Gastroesophageal sphincter (tissue), 4 donors: ENCODE measurements at regions not wholly inside any gene's neighbourhood (a gene's known extent, or its start where the extent isn't known, plus 50 kb on each side); places are given as distances from the start of the nearest gene placed in this dataset.

Source experiments
- ATAC-seq: fragments of 150-250 bp; one replicate; pipeline ENCODE4 v1.9.1; 2016; ENCODE audit warnings: mild to moderate bottlenecking, moderate library complexity
- H3K27ac ChIP-seq, 4 donors: fragments of 200-600 bp; sonication (generic) in 3 of 4; 1 replicate in 3 of 4; 2 replicates in 1 of 4; pipeline ENCODE4 v1.5.1; 2016 to 2019
- H3K27me3 ChIP-seq: fragments of 200-600 bp; sonication (generic); one replicate; pipeline ENCODE4 v1.5.1; 2019
- H3K36me3 ChIP-seq, 2 donors: fragments of 200-600 bp; sonication (generic); one replicate each; pipeline ENCODE4 v1.5.1; 2019; ENCODE audit warnings: control low read depth in 1 of 2
- H3K4me1 ChIP-seq, 3 donors: fragments of 200-600 bp; sonication (generic); 1 replicate in 2 of 3; 2 replicates in 1 of 3; pipeline ENCODE4 v1.5.1; 2016 to 2019; ENCODE audit warnings: control low read depth in 2 of 3
- H3K4me3 ChIP-seq, 2 donors: fragments of 200-600 bp; sonication (generic); one replicate each; pipeline ENCODE4 v1.5.1; 2019; ENCODE audit warnings: mild to moderate bottlenecking in 1 of 2, moderate library complexity in 1 of 2
- H3K9me3 ChIP-seq, 3 donors: fragments of 200-600 bp; sonication (generic); one replicate each; pipeline ENCODE4 v1.5.1; 2017 to 2019; ENCODE audit warnings: control low read depth in 2 of 3
- EP300 ChIP-seq: sonication (generic); formaldehyde crosslinking; IDR thresholded peaks from one replicate; pipeline ENCODE4 v1.6.1; 2017; ENCODE audit warnings: antibody characterized with exemption, mild to moderate bottlenecking
- POLR2A ChIP-seq, 2 donors: fragments of 450-650 bp; IDR thresholded peaks; one replicate each; pipeline ENCODE4 v1.6.1; 2017; ENCODE audit warnings: antibody characterized with exemption in 2 of 2, mild to moderate bottlenecking in 2 of 2, moderate library complexity in 1 of 2
- POLR2AphosphoS5 ChIP-seq: sonication (generic); formaldehyde crosslinking; IDR thresholded peaks from one replicate; pipeline ENCODE4 v1.6.1; 2017; ENCODE audit warnings: antibody characterized with exemption
- WGBS, 2 donors: methylation state at CpG; one replicate each; pipeline ENCODE4 v1.1.5; 2018; ENCODE audit warnings: low coverage in 1 of 2; 5-methylcytosine and 5-hydroxymethylcytosine counted together
- TF ChIP-seq, protein P1 (sequence below), 4 experiments: fragments of 200-600 bp in 2 of 4; fragments of 450-650 bp in 2 of 4; sonication (generic) in 1 of 4; IDR thresholded peaks; one replicate each; pipeline ENCODE4 v1.5.1; 2017 to 2019; ENCODE audit warnings: antibody characterized with exemption in 4 of 4, mild to moderate bottlenecking in 2 of 4, moderate library complexity in 2 of 4

DNA sequence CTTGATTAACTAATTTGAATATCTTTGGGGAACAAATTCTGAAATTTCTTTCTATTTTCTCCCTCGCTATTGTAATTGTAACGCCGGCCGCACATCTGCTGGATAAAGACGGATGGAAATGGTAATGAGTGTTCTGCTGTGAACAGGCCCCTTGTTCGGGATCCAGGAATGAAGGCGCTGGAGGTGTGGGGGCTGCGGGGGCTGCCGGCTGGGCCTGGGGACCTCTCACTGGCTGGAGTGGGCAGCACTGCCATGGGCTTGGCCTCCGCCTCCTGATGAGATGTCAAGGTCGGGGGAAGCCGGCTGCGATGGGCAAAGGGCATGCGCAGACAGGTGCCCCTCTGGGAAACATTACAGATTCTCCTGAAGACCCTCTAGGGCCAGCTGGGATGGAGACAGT lies 175.4 kb downstream of the PHETA1 start:
- TF ChIP-seq, protein P1, sequence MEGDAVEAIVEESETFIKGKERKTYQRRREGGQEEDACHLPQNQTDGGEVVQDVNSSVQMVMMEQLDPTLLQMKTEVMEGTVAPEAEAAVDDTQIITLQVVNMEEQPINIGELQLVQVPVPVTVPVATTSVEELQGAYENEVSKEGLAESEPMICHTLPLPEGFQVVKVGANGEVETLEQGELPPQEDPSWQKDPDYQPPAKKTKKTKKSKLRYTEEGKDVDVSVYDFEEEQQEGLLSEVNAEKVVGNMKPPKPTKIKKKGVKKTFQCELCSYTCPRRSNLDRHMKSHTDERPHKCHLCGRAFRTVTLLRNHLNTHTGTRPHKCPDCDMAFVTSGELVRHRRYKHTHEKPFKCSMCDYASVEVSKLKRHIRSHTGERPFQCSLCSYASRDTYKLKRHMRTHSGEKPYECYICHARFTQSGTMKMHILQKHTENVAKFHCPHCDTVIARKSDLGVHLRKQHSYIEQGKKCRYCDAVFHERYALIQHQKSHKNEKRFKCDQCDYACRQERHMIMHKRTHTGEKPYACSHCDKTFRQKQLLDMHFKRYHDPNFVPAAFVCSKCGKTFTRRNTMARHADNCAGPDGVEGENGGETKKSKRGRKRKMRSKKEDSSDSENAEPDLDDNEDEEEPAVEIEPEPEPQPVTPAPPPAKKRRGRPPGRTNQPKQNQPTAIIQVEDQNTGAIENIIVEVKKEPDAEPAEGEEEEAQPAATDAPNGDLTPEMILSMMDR (IDR thresholded peaks at IDR 0.05) = no peak
- TF ChIP-seq POLR2A (IDR thresholded peaks at IDR 0.05) (no peak), POLR2AphosphoS5 (no peak), EP300 (no peak)
- Histone ChIP-seq H3K4me3 (no peak overlapping the region), H3K27me3 (peaks cover 59% of the 10 kb centered on the region), H3K36me3 (no peaks in the 10 kb centered on the region), H3K9me3 (peaks cover 0 to 7% (median 0%) of the 10 kb centered on the region in 3 donors), H3K27ac (no peak overlapping the region), H3K4me1 (no peaks in the 10 kb centered on the region)
- 56 to 81% methylated on average over 9 to 10 of the region's 14 CpGs for WGBS, 2 donors
- ATAC-seq = no peak

- TF ChIP-seq EP300 (no peak), POLR2A (IDR thresholded peaks at IDR 0.05) (no peak), POLR2AphosphoS5 (no peak)
- TF ChIP-seq, protein P1 (IDR thresholded peaks at IDR 0.05) = no peak
- Histone ChIP-seq H3K4me3 (no peak overlapping the region), H3K4me1 (no peaks in the 10 kb centered on the region), H3K27me3 (peaks cover 59% of the 10 kb centered on the region), H3K27ac (no peak overlapping the region), H3K36me3 (no peaks in the 10 kb centered on the region), H3K9me3 (peaks cover 0 to 7% (median 0%) of the 10 kb centered on the region in 3 donors)
- 72 to 80% methylated on average over 2 to 8 of the region's 8 CpGs for WGBS, 2 donors
- no peak for ATAC-seq
These were observed 175.8 kb downstream of the PHETA1 start for GRCh38 chr12:111193067-111193466.

GRCh38 chr12:111192647-111193046 lies 176.2 kb downstream of the PHETA1 start:
- Histone ChIP-seq H3K4me3 (no peak overlapping the region), H3K4me1 (no peaks in the 10 kb centered on the region), H3K9me3 (peaks cover 0 to 7% (median 0%) of the 10 kb centered on the region in 3 donors), H3K36me3 (no peaks in the 10 kb centered on the region), H3K27me3 (peaks cover 59% of the 10 kb centered on the region), H3K27ac (no peak overlapping the region)
- TF ChIP-seq, protein P1 (IDR thresholded peaks at IDR 0.05) = no peak
- TF ChIP-seq EP300 = no peak
- no peak for TF ChIP-seq POLR2AphosphoS5
- TF ChIP-seq POLR2A (IDR thresholded peaks at IDR 0.05) = no peak
- ATAC-seq = no peak
- 57 to 59% methylated on average over 1 to 3 of the region's 3 CpGs for WGBS, 2 donors

DNA sequence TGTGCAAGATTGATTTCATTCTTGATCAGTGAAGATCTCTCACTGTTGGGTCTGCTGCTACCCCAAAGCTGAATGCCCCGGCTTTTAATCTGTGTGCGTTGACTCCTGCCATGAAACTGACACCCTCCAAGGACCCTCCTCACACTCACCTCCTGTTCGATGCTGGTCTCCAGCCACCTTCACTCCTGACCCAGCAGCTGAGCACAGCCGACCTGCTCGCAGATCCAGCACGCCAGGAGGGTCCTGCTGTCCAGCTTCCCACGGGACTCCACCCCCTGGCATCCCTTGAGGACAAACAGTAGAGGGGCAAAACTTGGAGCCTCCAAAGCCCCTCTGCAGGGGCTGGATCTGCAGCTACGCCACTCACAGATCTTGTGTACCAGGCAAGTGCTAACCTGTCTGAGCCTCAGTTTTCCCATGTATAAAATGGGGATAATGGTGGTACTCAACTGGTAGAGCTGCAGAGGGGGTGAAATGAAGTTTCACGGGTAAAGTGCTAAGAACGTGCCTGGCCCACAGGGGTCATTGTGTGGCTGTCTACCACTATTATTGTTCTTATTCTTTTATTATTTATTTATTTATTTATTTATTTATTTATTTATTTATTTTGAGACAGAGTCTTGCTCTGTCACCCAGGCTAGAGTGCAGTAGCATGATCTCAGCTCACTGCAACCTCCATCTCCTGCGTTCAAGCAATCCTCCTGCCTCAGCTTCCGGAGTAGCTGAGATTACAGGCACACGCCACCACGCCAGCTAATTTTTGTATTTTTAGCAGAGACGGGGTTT lies 178.0 kb downstream of the PHETA1 start:
- no peaks in the 10 kb centered on the region for H3K36me3 ChIP-seq
- WGBS, 2 donors = 74 to 84% methylated on average over 7 to 8 of the region's 15 CpGs

More for the DNA sequence above, 178.0 kb downstream of the PHETA1 start:
- TF ChIP-seq EP300 (no peak), POLR2A (IDR thresholded peaks at IDR 0.05) (no peak), POLR2AphosphoS5 (no peak)
- TF ChIP-seq, protein P1 (IDR thresholded peaks at IDR 0.05) = no peak
- no peak overlapping the region for H3K27ac ChIP-seq
- ATAC-seq = no peak
- no peaks in the 10 kb centered on the region for H3K4me1 ChIP-seq
- peaks cover 0 to 7% (median 0%) of the 10 kb centered on the region in 3 donors for H3K9me3 ChIP-seq
- peaks cover 55% of the 10 kb centered on the region for H3K27me3 ChIP-seq
- no peak overlapping the region for H3K4me3 ChIP-seq
